DMS153 treated with DMSO at 0.1 percent for 48 hours (cell line): ENCODE measurements at regions not wholly inside any gene's neighbourhood (a gene's known extent, or its start where the extent isn't known, plus 50 kb on each side); places are given as distances from the start of the nearest gene placed in this dataset.
"Not testable (repeated sequence)": the region's sequence is repeated elsewhere in the genome, so short reads cannot be mapped to it uniquely, and the experiment has no call there.

Source experiments
- DNase-seq: peaks from one replicate; lab custom pipeline; 2025; ENCODE audit not compliant: unreplicated experiment; lab: John Stamatoyannopoulos, UW

DNA sequence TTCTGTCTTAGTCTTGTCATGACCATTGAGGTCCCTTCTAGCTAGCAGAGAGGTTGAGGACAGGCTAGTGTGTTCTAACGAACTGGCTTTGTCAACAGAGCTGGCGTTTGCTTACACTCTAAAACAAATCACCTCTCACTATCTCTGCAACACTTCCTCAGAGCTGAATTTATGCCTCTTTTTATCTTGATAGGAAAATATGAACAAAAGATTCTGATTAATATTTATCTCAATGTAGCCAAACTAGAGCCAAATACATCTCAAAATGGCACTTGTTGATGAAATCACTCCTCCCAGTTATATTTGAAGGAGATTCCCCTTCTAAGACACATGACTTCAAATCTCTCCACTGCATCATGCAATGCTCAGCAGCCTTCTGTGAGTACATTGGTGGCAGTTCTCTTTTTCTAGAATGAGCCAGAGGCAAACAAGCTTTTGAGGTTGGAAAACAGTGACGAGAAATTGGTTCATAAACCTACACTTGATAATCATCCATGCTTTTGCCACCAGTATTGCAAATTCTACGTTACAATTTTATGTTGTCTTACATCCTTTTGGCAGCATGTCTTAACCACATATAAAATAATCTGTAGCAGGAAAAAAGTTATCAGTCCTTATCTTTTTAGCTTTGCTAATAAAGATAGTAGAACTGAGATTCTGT, 615.7 kb upstream of the CITED2 start:
- no peak for DNase-seq

DNA sequence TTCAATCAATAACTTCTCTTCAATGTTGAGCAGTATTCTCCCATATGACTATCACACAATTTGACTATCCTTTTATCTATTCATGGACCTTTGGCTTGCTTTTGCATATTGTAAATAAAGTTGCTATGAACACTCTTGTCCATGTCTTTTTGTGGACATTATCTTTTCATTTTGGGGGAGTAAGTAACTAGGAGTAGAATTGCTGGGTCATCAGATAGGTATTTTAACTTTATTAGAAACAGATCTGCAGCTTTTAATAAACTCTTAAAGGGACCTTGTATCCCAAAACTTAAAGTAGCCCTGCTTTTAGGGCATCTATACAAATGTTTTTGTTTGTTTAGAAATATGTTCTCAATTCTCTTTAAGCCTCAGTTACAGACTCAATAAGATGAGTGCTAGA, 614.2 kb upstream of the CITED2 start:
- no peak for DNase-seq

DNA sequence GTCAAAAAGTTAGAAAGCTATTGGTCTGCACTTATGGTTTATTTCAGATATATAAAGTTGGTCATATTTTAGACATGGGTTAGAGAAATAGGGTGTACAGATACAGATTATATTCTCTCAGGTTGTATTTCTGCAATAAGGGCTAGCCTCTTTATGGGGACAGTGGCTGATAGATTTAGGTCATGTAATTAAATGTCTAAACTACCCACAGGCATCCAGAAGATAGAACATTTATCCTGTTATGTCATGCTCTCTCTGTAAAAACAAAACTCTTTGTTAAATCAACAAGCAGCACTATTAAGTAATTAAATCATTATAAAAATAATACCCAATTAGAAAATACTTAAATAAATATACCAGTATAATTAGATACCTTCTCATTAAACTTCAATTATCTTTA, 612.6 kb upstream of the CITED2 start:
- no peak for DNase-seq

DNA sequence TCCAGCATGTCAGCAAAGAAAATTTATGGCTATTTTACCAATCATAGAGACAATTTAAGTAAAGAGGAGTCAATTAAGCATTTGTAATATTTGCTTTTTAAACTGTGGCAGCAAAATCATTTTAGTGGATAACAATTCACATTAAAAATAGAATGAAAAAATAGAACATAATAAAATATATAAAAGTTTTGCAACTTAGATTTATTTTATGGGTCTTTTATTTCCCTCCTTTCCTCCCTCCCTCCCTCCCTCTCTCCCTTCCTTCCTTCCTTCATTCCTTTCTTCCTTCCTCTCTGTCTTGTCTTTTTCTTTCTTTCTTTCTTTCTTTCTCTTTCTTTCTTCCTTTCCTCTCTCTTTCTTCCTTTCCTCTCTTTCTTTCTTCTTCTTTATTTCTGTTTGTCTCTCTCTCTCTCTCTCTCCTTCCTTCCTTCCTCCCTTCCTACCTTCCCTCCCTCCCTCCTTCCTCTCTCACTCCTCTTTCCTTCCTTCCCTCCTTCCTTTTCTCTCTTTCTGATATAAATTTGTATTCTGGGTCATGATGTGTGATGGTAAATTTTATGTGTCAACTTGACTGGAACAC, 610.9 kb upstream of the CITED2 start:
- no peak for DNase-seq

DNA sequence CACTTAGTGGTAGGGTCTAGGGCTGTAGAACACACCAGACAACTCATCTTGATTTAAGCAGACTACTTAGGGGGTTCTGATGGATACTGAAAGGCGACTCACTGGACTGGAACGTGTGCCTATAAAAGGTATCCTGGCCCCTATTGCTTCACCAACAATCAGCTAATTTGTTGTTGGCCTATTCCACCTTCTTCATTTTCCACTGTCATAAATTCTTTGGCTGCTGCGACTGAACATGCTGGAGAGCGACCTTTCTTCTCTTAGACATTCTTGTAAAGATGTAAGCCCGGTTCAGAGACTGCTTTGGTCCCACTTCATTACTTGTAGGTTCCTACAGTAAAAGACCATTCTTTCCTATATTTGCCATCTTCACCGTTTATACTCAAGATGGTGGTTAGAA, 609.9 kb upstream of the CITED2 start:
- no peak for DNase-seq

DNA sequence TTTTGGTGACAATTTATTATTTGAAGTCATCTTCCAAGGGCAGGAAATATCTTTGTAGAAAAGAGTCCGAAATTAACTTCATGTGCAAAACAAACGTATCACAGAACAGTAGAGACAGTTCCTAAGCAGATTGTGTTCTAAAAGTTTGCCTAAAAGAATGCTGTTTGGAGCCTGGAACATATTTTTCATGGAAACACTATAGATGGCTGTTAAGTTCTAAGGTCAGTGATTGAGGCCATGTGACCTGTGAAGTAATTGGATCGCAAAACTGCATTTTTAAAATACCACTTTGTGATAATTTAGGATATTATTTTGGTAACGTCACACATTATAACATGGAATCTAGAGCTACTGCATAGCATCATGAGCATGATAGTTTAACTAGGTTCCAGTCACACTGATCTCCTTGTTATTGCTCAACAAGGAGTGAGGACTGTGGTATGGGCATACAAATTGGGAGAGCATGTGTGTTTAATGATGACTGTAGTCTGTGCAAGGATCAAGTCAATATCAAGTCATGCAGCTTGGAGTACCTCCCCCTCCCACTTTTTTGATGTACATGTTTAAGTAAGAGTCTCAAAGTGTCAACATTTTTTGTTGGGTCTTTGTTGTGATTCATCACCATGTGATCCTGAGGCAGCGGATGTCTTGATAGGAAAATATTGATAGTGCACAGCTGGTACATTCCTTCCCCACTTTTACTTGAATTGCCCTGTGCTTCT, 609.3 kb upstream of the CITED2 start:
- DNase-seq = no peak

DNA sequence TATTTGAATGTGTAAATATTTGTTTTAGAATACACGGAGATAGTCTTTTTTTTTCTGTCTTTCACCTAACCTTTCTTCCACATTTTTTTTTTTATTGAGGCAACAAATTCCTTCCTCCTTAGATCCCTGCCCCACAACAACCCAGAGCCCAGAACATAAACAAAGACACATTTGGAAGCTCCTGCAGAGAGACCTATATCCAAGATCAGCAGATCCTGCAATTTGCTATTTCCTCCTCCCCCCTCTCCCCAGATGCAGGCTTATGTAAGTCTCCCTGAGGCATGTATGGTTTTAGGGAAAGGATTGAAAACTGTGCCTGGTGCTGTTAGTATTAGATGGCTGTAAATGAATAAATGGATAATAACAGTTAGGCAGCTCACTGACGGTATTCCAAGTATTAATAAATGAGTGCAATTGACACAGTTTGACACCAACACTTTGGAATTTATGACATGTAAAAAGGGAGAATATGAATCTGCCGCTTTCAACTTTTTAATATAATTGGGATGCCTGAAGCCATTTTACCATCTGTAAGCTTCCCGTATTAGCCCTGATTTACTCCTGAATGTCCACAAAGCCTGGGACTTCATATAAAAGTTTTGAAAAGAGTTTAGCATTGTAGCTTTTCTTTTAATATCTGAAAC, 608.3 kb upstream of the CITED2 start:
- no peak for DNase-seq

DNA sequence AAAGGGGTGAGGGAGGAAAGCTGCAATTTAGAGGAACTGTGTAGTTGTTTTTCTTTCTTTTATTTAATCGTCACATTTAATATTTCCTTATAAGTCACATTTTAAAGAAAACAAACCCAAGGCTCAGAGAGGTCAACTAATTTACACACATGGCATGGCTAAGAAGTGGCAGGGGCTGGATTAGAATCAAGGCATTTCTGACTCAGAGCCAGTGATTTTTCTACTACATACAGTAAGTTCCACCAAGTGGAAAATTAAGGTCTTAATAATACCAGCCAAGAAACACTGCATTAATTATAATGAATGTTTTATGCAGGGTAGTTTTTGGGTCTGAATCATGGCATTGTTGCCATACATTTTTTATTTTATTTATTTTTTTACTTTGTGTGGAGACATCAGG, 607.7 kb upstream of the CITED2 start:
- DNase-seq = no peak

DNA sequence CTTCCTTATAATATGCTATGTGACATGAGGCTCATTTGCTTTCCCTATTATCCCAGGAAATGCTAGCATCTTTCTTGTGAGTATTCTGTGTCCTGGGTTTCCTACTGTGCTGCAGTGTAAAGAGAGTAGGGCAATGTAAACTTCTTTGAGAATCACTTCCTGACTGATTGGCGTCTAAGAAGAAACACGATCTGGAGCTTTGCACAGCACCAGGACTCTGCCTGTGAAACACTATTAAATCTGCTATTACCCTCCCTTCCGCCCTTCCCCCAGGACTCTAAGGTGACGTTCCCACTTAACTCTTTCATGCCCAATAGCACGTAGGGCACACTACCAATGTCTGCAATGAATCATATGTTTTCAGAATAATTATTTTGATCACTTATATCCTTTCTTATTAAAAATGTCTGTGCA, 607.3 kb upstream of the CITED2 start:
- DNase-seq = no peak

DNA sequence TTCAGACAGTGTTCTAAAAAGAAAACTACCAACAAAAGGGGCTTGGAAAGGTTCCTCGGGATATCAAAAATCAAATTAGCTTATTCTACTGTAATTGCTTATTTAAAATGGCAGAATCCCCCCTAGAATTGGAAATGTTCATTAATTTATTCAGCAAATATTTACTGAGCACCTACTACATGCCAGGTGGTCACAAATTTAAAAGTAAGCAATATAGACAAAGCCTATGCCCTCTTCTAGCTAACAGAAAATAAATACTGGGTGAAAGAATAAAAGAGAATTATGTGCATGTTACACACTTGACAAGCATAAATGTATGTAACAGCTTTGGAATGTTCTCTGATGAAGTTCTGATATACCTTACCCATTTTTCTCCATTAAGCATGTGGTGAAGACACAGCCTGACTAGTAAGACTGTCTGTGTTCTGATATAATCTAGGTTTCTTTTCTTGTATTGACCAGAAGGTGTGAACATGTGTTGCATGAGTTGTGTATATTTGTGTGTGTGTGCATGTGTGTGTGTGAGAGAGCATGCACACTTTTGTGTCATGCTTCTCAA, 606.7 kb upstream of the CITED2 start:
- no peak for DNase-seq

DNA sequence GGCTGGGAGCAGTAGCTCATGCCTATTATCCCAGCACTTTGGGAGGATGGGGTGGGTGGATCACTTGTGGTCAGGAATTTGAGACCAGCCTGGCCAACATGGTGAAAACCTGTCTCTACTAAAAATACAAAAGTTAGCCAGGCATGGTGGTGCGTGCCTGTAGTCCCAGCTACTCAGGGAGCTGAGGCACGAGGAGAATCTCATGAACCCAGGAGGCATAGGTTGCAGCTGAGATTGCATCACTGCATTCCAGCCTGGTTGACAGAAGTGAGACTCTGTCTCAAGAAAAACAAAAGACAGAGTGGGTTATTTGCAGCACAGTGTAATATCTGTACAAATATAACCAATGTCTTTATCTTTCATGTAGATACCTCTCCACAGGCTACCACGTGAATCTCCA, 606.2 kb upstream of the CITED2 start:
- DNase-seq = not testable (repeated sequence)

DNA sequence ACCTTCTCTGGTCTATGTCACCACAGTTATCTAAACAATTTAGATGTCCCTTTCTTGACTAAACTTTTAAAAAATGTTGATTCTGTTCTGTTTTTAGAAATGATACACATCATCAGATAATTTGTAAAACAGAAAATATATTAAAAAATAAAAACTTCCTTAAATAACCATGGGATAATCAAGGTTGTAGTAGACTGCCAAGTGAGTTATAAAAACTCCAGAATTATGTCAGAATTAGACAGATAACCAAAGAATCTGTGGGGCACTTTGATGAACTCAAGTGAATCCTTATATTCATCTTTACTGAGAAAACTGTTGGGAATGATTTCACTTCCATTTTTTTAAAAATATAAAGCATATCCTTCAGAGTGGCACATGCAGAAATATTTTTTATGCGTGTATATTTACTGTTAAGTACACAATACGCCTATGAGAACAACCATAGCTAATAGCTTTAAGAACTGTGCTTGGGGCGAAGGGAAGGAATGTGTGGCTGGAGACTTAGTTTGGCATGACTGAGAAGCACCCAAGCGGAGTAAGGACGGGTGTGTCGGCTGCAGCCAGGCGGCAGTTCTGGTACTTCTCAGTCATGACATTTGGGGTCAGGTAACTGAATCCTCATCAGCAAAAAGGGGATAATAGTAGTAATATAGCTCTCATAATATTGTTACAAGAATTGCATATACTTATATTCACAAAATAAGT, 604.7 kb upstream of the CITED2 start:
- no peak for DNase-seq

DNA sequence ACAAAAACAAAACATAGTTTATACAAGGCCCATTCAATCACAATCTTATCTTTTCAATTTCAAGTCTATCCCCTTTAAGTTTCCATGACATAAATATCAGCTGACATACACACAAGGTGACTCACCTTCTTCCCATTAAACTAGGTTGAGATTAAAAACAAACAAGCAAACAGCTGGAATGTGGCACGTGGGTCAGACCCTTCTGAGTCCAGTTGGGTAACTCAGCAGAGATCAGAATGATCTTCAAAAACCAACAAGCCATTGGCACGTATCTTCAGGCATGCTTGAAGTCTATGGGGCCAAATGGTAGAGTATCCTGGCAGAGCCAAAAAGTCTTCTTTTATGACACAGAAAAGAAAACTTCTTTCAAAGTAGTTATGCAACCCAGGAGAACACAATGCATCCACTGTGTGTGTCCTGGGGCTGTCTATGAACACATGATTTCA, 603.5 kb upstream of the CITED2 start:
- no peak for DNase-seq

DNA sequence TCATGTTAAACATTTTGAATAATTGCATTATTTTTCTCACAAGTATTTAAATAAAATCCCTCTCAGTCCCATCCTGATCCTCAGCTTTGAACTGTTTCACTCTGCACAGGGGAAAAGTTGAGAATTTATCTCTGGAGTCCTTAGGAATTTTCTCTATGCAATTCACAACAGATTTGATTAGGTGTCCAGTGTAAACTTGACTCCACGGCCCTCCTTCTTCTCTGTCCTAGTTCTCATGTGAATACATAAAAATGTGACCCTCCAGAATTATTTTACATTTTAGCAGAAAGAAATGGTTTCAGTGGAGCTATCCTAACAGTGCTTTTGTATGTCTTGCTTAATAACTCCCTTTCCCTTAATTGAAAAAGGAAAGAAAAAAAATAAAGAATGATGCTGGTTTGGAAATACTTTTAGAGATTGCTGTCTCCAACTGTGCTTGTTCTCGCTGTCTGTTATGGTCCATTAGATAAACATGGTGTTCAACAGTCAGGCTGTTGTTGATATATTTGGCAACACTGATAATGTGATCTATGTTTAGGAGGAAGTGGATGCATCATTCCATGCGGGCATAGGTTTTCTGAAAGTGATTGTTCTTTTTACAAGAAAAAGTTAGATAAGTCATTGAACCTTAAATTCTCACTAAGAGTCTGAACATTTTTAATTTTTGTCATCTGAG, 599.4 kb upstream of the CITED2 start:
- peak; percentile 11 for DNase-seq

DNA sequence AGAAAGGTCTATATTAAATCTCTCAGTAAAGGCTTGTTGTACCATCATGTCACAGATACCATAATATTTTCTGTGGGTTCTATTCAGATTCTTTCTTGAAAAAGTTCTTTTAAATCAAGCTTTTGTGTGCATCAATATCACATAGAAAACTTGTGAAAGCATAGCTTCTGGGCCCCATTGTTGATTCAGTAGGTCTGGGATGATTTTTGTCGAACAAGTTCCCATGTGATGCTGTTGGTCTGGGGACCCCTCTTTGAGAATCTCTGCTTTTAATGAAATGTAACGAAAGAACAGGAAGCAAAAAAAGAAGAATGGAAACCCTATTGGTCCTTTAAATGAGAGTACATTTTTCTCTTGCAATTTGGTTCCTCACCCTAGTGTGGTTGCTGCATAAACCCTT, 597.7 kb upstream of the CITED2 start:
- no peak for DNase-seq

DNA sequence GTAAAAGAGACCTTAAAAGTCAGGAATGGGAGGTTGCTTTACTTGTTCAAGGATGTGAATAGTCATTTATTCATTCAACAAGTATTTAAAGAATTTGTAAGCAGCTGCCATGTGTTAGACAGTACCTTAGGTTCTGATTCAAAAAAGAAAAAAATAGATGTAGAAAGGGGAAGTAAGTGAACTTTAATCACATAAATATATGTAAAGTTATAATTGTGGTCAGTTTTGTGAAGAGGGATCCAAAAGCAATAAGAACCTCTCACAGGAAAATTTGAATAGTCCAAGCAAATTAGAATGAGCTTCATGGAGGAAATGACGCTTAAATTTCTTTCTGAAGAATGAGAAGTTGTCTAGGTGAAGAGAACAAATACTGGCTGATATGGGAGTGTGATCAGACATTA, 596.1 kb upstream of the CITED2 start:
- no peak for DNase-seq

DNA sequence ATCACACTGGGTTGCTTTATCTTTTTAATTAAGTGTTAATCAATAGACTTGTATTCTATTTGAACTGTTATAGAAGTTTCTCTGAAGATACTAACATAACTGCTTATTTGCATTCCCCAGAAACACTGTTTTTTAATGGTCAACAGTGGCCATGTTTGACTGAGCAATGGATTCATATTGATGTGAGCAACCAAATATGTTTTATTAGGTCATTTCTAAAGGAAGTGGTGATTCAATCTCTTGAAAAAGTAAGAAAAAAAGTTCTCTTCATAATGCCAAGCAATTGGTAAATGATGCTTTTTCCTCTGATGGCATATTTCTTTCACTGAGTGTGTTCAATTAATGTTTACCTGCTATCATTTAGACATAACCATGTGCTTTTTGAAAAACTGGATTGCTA, 593.0 kb upstream of the CITED2 start:
- DNase-seq = no peak

DNA sequence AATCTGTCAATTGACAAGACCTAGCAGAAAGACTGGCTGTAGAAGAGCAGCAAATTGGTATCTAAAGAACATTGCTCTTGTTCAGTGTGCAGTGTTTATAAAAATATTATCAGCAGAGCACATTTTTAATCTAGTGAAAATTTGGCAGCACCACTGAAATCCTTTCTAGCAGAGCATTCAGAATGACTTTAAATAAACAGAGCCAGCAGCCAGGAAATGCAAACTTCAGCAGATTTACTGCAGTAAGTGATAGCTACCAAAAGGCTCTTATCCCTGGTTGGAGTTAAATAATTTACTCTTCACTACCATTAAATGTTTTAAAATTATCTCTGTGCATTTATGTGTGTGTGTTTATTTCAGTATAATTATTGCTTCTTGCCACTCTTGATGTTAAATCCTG, 590.9 kb upstream of the CITED2 start:
- no peak for DNase-seq

DNA sequence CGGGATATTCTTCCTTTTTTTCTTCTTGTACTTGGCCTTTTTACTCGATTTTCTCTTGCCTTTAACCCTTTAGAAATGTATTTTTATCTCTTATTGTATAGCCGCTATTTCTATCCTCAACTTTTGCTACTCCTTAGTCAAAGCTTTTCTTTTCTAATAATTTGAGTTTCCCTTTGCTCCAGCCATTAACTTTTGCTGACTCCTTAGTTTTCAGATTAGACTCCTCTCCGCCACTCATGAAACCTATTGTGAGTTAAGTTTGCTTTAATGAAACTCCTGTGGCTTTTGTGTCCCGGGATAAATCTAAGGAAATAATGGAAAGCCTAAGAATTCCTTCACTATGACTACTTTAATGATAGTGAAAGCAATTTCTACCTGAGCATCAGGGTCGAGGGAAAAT, 590.3 kb upstream of the CITED2 start:
- no peak for DNase-seq

DNA sequence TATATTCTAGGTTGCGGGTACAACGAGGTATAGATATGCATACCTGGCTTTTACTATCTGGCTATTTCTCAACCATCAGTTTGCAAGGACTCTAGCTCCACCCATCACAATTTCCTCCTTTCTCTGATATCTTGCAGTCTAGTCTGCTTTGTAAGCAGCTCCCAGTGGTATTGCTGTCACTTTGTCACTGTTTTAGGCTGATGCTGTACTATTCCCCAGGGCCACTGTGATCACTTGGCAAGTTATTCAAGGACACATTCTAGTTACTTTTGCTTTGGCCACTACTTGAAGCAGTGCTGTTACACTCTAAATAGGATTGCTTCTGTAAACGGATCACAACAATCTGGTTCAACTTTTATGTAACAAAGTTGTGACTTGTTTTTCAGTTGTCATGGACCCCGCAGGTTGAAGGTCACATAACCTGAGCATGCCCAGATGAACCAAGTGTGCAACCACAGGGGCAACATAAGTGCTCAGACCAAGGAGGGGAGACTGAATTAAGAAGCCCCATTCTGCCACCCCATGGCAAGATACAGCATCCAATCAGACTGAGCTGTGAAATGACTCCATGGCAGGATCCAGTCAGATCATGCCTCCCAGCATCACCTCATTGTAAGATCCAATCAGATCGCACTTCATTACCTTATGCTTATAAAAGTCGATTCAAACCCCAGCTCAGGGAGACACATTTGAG, 588.4 kb upstream of the CITED2 start:
- DNase-seq = no peak
